ENCODE measurements at regions not wholly inside any gene's neighbourhood (a gene's known extent, or its start where the extent isn't known, plus 50 kb on each side); places are given as distances from the start of the nearest gene placed in this dataset.
"Not testable (repeated sequence)": the region's sequence is repeated elsewhere in the genome, so short reads cannot be mapped to it uniquely, and the experiment has no call there.

DNA sequence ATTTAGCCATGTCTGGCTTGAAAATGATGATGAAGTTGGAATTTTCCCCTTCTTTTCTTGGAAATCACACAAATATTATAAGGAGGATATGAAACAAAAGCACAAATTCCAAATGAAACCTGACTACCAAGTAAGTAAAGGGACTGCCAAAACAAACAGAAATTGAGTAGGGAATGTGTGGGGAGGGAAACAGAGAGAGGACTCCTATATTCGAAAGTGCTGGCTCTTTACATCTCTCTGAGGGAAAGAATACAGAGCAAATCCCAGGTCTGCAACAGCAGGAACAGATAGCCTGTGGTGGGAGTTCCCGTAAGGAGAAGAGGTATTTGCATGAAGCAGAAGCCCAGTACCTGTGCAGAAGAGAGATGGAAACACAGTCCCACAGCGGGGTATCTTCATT is 583.7 kb downstream of the EPM2A start:
- Histone ChIP-seq H3K9me3 (no peaks in the 10 kb centered on the region), H3K27me3 (no peaks in the 10 kb centered on the region), H3K27ac (no peak overlapping the region), H3K36me3 (no peaks in the 10 kb centered on the region), H3K4me1 (peaks cover 0 to 8% (median 3%) of the 10 kb centered on the region in 4 donors), H3K4me3 (no peak overlapping the region)
- WGBS, 2 donors, result 75 to 76% methylated on average over 3 of the region's 3 CpGs
- no peak for TF ChIP-seq EP300 (IDR thresholded peaks at IDR 0.05)
- TF ChIP-seq, protein P1, sequence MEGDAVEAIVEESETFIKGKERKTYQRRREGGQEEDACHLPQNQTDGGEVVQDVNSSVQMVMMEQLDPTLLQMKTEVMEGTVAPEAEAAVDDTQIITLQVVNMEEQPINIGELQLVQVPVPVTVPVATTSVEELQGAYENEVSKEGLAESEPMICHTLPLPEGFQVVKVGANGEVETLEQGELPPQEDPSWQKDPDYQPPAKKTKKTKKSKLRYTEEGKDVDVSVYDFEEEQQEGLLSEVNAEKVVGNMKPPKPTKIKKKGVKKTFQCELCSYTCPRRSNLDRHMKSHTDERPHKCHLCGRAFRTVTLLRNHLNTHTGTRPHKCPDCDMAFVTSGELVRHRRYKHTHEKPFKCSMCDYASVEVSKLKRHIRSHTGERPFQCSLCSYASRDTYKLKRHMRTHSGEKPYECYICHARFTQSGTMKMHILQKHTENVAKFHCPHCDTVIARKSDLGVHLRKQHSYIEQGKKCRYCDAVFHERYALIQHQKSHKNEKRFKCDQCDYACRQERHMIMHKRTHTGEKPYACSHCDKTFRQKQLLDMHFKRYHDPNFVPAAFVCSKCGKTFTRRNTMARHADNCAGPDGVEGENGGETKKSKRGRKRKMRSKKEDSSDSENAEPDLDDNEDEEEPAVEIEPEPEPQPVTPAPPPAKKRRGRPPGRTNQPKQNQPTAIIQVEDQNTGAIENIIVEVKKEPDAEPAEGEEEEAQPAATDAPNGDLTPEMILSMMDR (IDR thresholded peaks at IDR 0.05), result no peak
- TF ChIP-seq POLR2A (IDR thresholded peaks at IDR 0.05), result no peak
- TF ChIP-seq POLR2AphosphoS5 (IDR thresholded peaks at IDR 0.05), result no peak
- ATAC-seq (ENCODE audit: low FRiP score in 2 of 2) (no peak), DNase-seq (no peak)

DNA sequence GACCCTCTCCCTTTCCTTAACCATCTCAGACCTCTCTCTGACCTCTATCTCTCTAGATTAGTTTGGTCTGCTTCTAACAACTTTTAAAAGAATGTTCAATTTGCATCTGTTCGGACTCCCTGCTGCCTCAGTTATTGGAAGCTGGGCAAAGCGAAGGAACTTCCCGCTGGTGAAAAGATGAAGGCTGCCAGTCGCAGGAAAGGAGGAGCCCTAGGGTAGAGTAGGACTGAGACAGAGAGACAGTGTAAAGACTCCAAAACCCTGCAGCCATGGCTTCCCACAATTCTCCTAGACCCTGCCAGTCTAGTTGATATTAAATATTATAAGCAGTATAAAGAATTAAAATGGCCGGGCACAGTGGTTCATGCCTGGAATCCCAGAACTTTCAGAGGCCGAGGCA is 581.8 kb downstream of the EPM2A start:
- Histone ChIP-seq H3K4me3 (no peak overlapping the region), H3K9me3 (peaks cover 0 to 6% (median 0%) of the 10 kb centered on the region in 4 donors), H3K36me3 (no peaks in the 10 kb centered on the region), H3K4me1 (peaks cover 0 to 3% (median 0%) of the 10 kb centered on the region in 4 donors), H3K27me3 (no peaks in the 10 kb centered on the region), H3K27ac (no peak overlapping the region)
- TF ChIP-seq, protein P1 (IDR thresholded peaks at IDR 0.05), result no peak
- TF ChIP-seq POLR2AphosphoS5 (IDR thresholded peaks at IDR 0.05) (no peak), EP300 (IDR thresholded peaks at IDR 0.05) (no peak), POLR2A (IDR thresholded peaks at IDR 0.05) (no peak)
- ATAC-seq (ENCODE audit: low FRiP score in 2 of 2) (no peak), DNase-seq (no peak)
- WGBS, 2 donors, result 90 to 92% methylated on average over 6 of the region's 6 CpGs

DNA sequence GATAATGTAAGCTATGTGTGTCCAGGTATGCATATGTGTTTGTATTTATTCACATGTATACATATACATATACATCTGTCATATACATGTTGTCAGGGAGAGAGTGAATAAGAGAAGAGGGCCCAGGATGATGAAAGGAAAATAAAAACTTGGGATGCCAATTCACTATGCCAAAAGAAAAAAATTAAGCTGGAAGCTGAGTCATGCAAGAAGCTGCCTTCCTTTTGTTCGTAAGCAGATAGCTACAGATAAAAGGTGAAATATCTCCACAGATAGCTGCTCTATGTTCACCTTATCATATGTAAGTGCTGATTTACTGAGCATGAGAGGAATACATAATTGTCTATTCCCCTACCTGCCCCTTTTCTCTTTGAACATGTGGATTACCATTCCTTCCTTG is 579.9 kb downstream of the EPM2A start:
- Histone ChIP-seq H3K4me3 (no peak overlapping the region), H3K4me1 (no peaks in the 10 kb centered on the region), H3K36me3 (no peaks in the 10 kb centered on the region), H3K27me3 (no peaks in the 10 kb centered on the region), H3K27ac (no peak overlapping the region), H3K9me3 (peaks cover 0 to 14% (median 8%) of the 10 kb centered on the region in 4 donors)
- no peak for ATAC-seq (ENCODE audit: low FRiP score in 2 of 2)
- TF ChIP-seq, protein P1 (IDR thresholded peaks at IDR 0.05), result no peak
- TF ChIP-seq POLR2AphosphoS5 (IDR thresholded peaks at IDR 0.05) (no peak), EP300 (IDR thresholded peaks at IDR 0.05) (no peak), POLR2A (IDR thresholded peaks at IDR 0.05) (no peak)
- WGBS, 2 donors, result 81 to 91% methylated on average over 1 of the region's 1 CpG
- DNase-seq, result no peak

DNA sequence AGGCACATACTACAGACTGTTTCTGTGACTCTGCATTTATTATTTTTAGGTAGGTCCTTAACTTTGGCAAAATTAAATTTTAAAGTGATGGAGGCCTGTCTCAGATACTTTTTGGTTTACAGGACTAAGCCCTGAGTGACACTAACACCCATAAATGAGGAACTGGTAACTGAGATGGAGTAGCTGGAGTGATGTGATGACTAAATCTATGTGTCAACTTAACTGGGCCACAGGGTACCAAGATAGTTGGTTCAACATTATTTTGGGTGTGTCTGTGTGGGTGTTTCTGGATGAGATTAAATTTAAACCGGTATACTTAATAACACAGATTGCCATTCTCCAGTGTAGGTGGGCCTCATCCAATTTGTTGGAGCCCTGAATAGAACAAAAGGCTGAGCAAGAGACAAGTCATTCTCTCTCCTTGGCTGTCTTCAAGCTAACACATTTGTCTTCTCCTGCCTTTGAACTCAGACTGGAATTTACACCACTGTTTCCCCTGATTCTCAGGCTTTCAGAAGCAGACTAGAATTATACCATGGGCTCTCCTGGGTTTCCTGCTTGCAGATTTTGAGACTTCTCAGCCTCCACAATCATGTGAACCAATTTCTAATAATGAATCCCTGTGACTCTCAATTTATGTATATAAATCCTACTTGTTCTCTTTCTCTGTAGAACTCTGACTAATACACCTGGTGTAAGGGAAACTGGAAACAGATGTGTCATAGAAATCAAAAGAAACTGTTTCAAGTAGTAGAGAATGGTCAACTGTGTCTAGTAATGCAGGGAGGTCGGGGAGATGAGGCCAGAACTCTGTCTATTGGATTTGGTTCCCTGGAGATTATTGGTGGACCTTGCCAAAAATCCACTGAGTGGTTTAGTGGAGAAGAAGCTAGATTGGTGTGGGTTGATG is 579.2 kb downstream of the EPM2A start:
- ATAC-seq (ENCODE audit: low FRiP score in 2 of 2) (no peak), DNase-seq (no peak)
- Histone ChIP-seq H3K4me3 (no peak overlapping the region), H3K27me3 (no peaks in the 10 kb centered on the region), H3K9me3 (peaks cover 0 to 14% (median 8%) of the 10 kb centered on the region in 4 donors), H3K27ac (no peak overlapping the region), H3K4me1 (no peaks in the 10 kb centered on the region), H3K36me3 (no peaks in the 10 kb centered on the region)
- TF ChIP-seq, protein P1 (IDR thresholded peaks at IDR 0.05), result no peak
- no peak for TF ChIP-seq EP300 (IDR thresholded peaks at IDR 0.05)
- TF ChIP-seq POLR2AphosphoS5 (IDR thresholded peaks at IDR 0.05), result no peak
- TF ChIP-seq POLR2A (IDR thresholded peaks at IDR 0.05), result no peak
- 74 to 94% methylated on average over 2 of the region's 2 CpGs for WGBS, 2 donors

DNA sequence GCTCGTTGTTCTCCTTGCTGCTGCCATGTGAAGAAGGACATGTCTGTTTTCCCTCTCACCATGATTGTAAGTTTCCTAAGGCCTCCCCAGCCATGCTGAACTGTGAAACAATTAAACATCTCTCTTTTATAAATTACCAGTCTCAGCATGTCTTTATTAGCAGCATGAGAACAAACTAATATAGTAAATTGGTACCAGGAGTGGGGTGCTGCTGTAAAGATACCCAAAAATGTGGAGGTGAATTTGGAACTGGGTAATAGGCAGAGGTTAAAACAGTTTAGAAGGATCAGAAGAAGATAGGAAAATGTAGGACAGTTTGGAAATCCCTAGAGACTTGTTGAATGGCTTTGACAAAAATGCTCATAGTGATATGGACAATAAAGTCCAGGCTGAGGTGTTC is 576.7 kb downstream of the EPM2A start:
- not testable (repeated sequence) for H3K4me3 ChIP-seq; H3K27me3 ChIP-seq; H3K4me1 ChIP-seq; ATAC-seq (ENCODE audit: low FRiP score in 2 of 2); DNase-seq; H3K36me3 ChIP-seq; H3K27ac ChIP-seq
- WGBS, 2 donors, result 86 to 95% methylated on average over 1 of the region's 1 CpG
- H3K9me3 ChIP-seq, result peaks cover 0 to 14% (median 8%) of the 10 kb centered on the region in 4 donors

Measured in upper lobe of left lung (tissue), 6 donors.